ENCODE measurements at regions not wholly inside any gene's neighbourhood (a gene's known extent, or its start where the extent isn't known, plus 50 kb on each side); places are given as distances from the start of the nearest gene placed in this dataset.

- no peak overlapping the region for H2AFZ ChIP-seq (ENCODE audit: insufficient read depth, low read depth, low read length, poor library complexity, severe bottlenecking)
- no peak overlapping the region for H3K9ac ChIP-seq (ENCODE audit: insufficient read depth, low read length, poor library complexity, severe bottlenecking)
Observed at GRCh38 chr12:105924526-105925208, 214.1 kb downstream of the NUAK1 start.

GRCh38 chr12:105927564-105927963 lies 211.2 kb downstream of the NUAK1 start:
- Histone ChIP-seq H3K79me2 (ENCODE audit: insufficient read depth, low read length) (no peaks in the 10 kb centered on the region), H3K27me3 (ENCODE audit: control insufficient read depth in 2 of 2, insufficient read depth in 2 of 2, low read length in 2 of 2) (no peaks in the 10 kb centered on the region), H3K9ac (ENCODE audit: insufficient read depth, low read length, poor library complexity, severe bottlenecking) (no peak overlapping the region), H3K4me1 (ENCODE audit: control insufficient read depth in 1 of 2, insufficient read depth in 2 of 2, low read length in 2 of 2) (no peaks in the 10 kb centered on the region), H3K4me2 (replicated peaks; ENCODE audit: extremely low read depth, low read length, poor library complexity, severe bottlenecking) (no peak overlapping the region), H3K27ac (ENCODE audit: low read depth in 1 of 2, low read length in 2 of 2) (no peak overlapping the region), H3K36me3 (replicated peaks in 1 of 2; ENCODE audit: control insufficient read depth in 1 of 2, insufficient read depth in 2 of 2, low read length in 2 of 2) (no peaks in the 10 kb centered on the region), H3K9me3 (replicated peaks in 1 of 2; ENCODE audit: control insufficient read depth in 1 of 2, insufficient read depth in 1 of 2, low read length in 2 of 2) (no peaks in the 10 kb centered on the region), H2AFZ (ENCODE audit: insufficient read depth, low read depth, low read length, poor library complexity, severe bottlenecking) (no peak overlapping the region), H3K4me3 (replicated peaks in 1 of 3; ENCODE audit: low read depth in 2 of 3, low read length in 3 of 3) (no peak overlapping the region), H4K20me1 (ENCODE audit: insufficient read depth, low read length) (no peaks in the 10 kb centered on the region)
- intact Hi-C loops (cut with micrococcal nuclease), result no loop called here
- peaks cover 0 to 6% (median 6%) of the 10 kb centered on the region in 3 donors for H3K27me3 Mint-ChIP-seq (ENCODE audit: low read depth in 3 of 3)
- peaks cover 0 to 5% (median 3%) of the 10 kb centered on the region in 7 donors for H3K9me3 Mint-ChIP-seq
- H3K27ac Mint-ChIP-seq, result no peak overlapping the region
- DNase-seq, result no peak
- no peak overlapping the region for H3K4me3 Mint-ChIP-seq
- no peaks in the 10 kb centered on the region for H3K36me3 Mint-ChIP-seq
- H3K4me1 Mint-ChIP-seq, result no peaks in the 10 kb centered on the region
- TF ChIP-seq CTCF (IDR thresholded peaks at IDR 0.05), result no peak
- 94% methylated on average over 2 of the region's 5 CpGs for WGBS (ENCODE audit: insufficient coverage)

More at GRCh38 chr12:105924526-105925208, 214.1 kb downstream of the NUAK1 start:
- H3K4me1 Mint-ChIP-seq, result no peaks in the 10 kb centered on the region
- H3K4me3 ChIP-seq (replicated peaks in 1 of 3; ENCODE audit: low read depth in 2 of 3, low read length in 3 of 3), result no peak overlapping the region
- no peaks in the 10 kb centered on the region for H4K20me1 ChIP-seq (ENCODE audit: insufficient read depth, low read length)
- H3K36me3 ChIP-seq (replicated peaks in 1 of 2; ENCODE audit: control insufficient read depth in 1 of 2, insufficient read depth in 2 of 2, low read length in 2 of 2), result no peaks in the 10 kb centered on the region
- H3K4me1 ChIP-seq (ENCODE audit: control insufficient read depth in 1 of 2, insufficient read depth in 2 of 2, low read length in 2 of 2), result no peaks in the 10 kb centered on the region
- 88% methylated on average over 2 of the region's 7 CpGs for whole genome bisulfite sequencing (ENCODE audit: insufficient coverage)
- no peak overlapping the region for H3K27ac ChIP-seq (ENCODE audit: low read depth in 1 of 2, low read length in 2 of 2)
- intact Hi-C loops (cut with micrococcal nuclease), result no loop called here
- H3K27ac Mint-ChIP-seq, result no peak overlapping the region
- H3K79me2 ChIP-seq (ENCODE audit: insufficient read depth, low read length), result no peaks in the 10 kb centered on the region
- no peak for TF ChIP-seq CTCF (IDR thresholded peaks at IDR 0.05)
- no peak overlapping the region for H3K4me3 Mint-ChIP-seq
- H3K9me3 Mint-ChIP-seq, result peaks cover 0 to 5% (median 3%) of the 10 kb centered on the region in 7 donors
- H3K9me3 ChIP-seq (replicated peaks in 1 of 2; ENCODE audit: control insufficient read depth in 1 of 2, insufficient read depth in 1 of 2, low read length in 2 of 2), result no peaks in the 10 kb centered on the region
- H3K27me3 Mint-ChIP-seq (ENCODE audit: low read depth in 3 of 3), result peaks cover 0 to 6% (median 4%) of the 10 kb centered on the region in 3 donors
- DNase-seq, result no peak
- no peaks in the 10 kb centered on the region for H3K36me3 Mint-ChIP-seq
- H3K27me3 ChIP-seq (ENCODE audit: control insufficient read depth in 2 of 2, insufficient read depth in 2 of 2, low read length in 2 of 2), result no peaks in the 10 kb centered on the region
- no peak overlapping the region for H3K4me2 ChIP-seq (replicated peaks; ENCODE audit: extremely low read depth, low read length, poor library complexity, severe bottlenecking)
